GM18519 (cell line): ENCODE measurements at regions not wholly inside any gene's neighbourhood (a gene's known extent, or its start where the extent isn't known, plus 50 kb on each side); places are given as distances from the start of the nearest gene placed in this dataset.
"Not testable (repeated sequence)": the region's sequence is repeated elsewhere in the genome, so short reads cannot be mapped to it uniquely, and the experiment has no call there.

Experiments used
- ATAC-seq: cut with Tn5 transposase; IDR thresholded peaks from one replicate; pipeline ENCODE4 v1.9.1; 2021; ENCODE audit warnings: mild to moderate bottlenecking, moderate library complexity; ENCODE audit not compliant: unreplicated experiment, low FRiP score

DNA sequence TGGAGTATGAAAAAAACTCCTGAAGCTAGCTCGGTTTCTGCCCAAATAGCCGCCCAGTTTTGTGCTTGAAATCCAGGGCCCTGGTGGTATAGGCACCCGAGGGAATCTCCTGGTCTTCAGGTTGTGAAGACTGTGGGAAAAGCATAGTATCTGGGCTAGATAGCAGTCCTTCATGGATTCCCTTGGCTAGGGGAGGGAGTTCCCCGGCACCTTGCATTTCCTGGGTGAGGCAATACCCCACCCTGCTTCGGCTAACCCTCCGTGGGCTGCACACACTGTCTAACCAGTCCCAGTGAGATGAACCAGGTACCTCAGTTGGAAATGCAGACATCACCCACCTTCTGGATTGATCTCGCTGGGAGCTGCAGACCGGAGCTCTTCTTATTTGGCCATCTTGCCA is 184.5 kb upstream of the SLC35B3 start:
- ATAC-seq = no peak

DNA sequence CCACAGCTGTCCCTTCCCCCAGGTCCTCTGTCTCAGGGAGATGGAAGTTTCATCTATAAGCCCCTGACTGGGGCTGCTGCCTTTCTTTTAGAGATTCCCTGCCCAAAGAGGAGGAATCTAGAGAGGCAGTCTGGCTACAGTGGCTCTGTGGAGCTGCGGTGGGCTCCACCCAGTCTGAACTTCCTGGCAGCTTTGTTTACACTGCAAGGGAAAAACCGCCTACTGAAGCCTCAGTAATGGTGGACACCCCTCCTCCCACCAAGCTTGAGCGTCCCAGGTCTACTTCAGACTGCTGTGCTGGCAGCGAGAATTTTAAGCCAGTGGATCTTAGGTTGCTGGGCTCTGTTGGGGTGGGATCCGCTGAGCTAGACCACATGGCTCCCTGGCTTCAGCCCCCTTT is 184.1 kb upstream of the SLC35B3 start:
- ATAC-seq = not testable (repeated sequence)

DNA sequence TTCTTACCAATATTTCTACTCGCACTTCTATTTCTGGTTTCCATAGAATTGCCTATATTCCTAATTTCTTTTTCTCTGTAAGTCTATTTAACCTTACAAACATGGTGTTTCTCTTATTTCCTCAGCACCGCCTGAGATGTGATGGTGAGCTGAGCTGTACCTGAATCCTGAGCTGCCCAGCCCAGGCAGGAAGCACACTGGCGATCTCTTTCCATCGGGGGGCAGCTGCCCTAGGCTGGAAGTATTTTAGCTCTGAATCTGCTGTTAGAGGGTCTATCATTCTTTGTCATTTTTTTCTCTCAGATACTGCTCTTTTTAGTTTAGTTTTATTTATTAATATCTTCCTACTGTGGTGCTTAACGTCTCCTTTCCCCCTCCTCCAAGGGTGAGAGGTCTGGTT is 173.4 kb upstream of the SLC35B3 start:
- no peak for ATAC-seq

DNA sequence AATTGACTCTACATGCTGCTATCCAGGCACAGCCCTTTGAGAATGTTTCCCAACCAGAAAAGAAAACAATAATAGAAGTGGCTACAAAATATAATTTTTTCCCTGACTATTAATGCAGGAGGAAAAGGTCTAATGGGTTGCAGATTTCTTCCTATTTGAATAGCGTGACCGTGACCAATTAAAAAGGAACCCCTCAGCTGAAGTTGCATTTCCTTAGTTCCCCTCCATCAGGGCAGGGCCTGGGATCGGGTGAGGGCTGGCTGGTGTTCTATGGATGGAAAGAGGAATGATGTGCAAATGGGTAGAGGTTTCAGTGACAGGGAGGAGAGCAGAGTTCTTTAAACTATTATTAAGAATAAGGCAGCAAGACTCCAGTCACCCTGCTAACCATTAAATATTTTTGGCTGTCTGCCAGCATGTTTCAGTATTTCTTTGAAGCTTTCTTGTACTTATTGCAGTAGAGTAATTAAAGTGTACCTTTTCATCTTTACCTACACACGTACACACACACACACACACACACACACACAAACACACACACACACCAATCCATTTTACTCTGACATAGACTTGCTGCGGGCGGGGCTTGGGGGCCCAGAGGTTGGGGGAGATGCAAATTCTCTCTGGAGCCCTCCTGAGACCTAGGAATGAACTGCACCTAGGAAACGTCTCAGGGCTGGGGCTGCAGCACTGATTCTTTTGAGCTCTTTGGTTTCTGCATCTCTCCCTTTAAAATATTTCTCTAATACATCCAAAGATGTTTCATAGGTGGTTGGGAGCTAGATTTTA is 154.8 kb upstream of the SLC35B3 start:
- ATAC-seq = no peak

DNA sequence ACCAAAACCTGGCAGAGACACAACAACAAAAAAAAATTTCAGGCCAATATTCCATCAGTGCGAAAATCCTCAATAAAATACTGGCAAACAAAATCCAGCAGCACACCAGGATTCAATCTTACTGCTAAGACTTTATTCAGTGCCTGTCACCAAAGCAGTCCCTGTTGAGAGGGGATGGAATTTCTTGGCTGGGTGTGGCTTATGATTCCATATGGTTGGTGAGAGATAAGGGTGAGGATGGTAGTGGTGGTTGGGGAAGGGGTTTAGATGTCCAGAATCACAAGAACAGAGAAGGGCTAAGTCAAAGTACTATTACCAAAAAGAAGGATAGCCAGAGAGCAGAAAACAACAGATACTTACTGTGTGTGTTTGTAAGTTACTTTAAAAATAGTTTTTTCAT is 152.8 kb upstream of the SLC35B3 start:
- no peak for ATAC-seq

DNA sequence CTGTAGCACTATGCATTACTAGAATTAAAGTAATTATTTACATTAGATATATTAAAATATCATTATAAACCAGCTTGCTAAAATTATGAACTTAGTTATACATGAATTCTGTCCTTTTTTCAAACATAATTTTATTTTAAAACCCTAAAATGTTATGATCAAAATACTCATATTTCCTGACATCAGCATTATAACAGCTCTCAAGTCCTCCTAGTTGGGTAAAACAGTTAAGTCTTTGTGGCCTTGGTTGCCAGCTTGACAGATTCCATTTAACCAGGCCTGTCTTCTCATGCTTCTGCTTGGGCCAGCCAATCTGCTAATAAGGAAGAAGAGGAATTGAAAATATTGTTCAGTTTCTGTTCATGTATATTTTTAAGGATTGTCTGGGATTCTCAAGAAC is 147.9 kb upstream of the SLC35B3 start:
- no peak for ATAC-seq

DNA sequence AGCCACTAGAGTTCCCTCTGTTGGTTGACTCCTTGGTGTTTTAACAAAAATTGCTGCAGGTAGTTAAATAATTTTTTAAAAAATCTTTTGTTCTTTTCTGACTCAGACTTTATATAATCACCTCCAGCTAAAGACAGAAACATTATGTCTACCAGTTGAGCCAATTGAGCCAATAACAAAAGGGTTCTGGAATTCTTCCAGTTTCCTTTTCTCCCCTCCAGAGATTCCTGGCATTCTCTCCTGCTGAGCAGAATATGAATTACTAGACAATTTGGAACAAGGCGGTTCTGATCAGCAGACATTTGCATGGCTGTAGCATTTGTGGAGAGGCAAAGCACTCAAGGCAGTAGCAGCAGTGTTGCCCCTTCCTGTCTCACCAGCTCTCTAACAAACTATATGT is 144.0 kb upstream of the SLC35B3 start:
- no peak for ATAC-seq

DNA sequence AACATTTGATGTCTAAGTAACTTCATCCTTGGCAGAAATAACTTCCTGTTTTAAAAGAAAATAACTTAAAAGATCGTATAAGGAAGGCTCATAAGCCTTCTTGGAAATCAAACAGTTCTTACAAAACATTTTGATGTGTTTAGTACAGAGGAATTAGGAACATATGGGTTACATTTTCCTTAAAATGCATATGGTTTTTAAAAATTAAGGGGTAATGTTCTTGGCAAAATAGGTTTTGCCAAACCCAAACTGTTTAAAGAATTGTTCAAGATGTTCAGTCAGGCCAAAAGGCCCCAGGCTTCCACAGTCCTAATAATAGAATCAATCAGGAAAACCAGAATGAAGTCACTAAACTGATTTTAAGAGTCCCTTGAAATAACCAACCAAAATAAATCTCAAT is 142.7 kb upstream of the SLC35B3 start:
- ATAC-seq = no peak

DNA sequence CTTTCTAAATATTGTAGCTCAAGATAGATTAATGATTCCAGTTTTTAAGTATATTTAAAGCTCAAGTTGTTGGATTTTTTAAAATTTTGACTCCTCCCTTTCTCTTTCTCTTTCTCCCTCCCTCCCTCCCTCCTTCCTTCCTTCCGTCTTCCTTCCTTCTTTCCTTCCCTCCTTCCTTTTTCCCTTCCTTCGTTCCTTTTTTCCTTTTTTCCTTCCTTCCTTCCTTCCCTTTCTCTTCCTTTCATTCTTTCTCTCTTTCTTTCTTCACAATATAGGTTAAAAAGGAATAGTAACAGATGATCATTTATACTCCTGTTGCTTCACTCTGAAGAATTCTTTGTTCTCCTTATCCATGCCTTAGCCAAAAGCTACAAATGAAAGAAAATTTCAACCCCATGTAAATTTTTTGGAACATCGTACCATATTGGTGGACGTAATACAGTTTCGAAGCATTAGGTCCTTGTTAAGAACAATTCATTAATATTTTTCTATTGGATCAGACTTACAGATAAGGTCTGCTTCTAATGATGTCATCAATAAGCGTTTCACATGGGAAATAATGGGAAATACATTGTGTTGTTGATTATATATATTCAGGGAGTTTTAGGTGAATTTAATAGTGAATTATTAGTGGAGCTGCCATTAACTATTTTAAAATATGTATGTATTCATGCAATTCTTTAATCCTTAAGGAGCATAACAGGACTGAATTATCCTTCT is 139.6 kb upstream of the SLC35B3 start:
- ATAC-seq = no peak

DNA sequence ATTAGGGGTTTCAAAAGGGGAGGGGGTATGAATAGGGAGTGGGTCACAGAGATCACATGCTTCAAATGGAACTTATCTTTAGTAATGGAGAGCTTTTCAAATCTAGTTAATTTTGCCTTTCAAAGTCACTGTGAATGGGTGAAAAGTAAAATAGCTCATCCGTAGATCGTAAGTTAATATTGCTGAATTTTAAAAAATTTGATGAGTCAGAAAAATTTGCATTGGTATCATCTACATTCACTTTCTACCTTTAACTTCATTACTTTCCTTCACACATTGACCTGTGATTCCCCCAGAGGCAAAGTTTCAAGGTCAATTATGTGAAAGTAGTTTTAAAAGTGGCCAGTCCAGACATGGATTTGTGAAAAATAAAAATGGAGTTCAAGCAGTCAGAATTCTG is 139.0 kb upstream of the SLC35B3 start:
- ATAC-seq = no peak

DNA sequence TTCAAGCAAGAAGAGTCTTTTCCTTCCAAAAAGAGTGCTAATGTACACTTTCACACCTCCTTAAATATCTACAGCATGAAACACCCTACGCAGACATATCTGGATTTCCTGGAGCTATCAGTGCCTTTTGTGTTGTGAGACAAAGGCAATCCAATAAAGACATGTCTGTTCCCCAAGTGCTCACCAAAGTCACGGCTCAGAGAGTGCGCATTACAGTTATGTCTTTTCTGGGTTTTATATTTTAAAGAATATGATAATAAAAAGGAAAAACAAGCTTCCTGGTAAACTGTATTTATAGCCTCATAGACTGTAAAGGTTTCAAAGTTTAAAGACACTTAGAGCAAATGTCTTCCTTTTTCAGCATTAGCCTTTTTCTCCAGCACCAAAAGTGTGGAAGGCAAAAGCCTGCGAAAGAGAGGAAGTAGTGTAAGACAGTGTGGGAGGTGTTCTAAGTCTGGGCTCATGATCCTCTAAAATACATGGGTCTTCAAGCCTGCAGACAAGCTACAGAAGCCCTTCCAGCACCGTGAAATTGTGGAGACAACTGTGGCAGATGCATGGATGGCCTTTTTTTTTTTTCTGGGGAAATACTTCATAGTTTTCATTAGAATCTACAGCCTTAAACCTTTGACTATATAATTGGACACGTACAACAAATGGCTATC is 135.0 kb upstream of the SLC35B3 start:
- ATAC-seq = no peak

DNA sequence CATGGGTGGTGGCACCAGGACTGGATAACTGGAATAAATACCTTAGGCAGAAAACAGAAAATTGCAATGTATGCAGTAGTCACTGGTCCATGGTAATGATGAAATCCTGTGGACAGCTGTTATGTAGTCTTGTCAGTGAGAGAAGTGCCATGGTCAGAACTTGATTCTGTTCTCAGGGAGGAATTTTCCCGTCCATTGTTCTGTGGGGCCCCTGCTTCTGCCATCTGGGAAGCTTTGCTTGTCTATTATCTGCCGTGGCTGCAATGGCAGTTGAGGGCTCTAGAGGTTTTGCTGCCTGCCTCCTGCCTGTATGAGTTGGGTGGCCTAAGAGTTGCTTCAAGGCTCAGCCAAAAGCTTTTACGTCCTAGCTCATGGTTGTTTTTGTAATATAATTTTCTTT is 126.8 kb upstream of the SLC35B3 start:
- ATAC-seq = no peak

DNA sequence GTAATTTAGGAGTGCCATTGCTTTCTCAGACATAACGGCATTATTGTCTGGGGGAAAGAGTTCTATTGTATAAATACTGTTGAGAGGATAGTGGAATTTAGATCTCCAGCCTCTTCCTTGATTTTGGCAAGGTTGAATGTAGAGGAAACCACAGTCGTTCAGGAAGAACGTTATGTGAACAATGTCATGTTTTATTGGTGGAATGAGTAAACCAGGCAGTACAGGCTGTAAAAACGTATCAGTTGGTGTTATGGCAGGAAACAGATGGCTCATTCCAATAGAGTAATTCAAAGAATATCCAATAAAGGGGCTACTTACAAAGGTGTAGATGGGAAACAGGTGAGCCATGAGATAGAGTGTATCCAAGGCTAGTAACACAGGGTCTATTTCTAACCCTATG is 123.6 kb upstream of the SLC35B3 start:
- ATAC-seq = no peak

DNA sequence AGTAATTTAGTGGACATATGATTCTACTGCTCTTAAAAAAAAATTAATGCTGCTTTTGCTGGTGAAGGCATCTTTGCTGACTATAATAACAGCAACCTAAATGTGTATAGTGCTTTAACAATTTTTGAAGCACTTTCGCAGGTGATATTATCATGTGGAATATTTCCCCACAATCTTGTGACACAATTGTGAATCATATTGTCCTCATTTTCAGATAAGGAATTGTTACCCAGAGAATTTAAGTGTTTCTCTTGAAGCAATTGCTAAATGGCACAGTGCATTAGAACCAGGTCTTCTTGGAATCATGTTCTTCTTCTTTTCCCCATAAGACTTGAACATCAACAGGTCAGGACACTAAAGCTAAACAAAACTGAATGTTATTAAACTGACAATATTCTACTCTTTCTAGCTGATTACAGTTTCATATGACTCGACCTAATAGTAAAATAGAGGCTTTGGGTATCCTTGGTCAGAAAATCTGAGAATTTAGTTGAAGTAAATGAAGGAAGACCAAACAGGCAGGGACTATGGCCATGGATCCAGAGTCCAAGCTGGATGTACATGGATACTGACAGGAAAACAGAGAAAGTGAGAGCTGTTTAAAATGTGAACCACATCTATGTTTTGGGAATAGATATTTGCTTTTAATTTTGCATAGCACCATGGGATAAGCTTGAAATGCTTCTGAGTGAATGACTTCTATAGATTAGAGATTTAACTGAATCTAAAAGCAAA is 121.8 kb upstream of the SLC35B3 start:
- no peak for ATAC-seq

DNA sequence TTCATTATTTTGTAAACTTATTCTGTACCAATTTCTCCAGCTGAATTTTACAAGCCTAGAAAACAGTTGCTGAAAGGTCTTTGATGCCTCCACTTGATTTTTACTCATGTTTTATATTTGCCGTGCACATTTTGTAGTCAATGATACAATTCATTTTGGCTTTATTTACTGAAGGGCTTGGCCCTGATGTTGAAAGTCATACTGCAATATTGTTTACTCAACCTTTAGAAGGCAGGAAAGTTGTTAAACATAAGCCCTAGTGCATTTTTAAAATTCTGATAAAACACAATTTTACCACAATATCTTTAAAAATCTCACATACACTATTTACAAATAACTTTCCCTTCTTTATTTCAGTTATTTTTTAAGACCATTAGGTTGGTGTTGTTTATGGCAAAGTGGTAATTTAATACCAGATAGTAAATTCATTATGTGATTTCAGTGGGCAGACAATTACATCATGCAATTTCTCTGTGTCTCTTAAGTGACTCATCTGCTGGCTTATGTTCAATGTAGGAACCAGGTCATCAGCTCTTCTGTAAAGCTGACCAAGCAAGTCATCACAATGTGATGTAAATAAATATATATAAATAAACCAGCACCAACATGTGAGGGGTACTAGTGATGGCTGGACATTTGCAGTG is 121.1 kb upstream of the SLC35B3 start:
- ATAC-seq = no peak

DNA sequence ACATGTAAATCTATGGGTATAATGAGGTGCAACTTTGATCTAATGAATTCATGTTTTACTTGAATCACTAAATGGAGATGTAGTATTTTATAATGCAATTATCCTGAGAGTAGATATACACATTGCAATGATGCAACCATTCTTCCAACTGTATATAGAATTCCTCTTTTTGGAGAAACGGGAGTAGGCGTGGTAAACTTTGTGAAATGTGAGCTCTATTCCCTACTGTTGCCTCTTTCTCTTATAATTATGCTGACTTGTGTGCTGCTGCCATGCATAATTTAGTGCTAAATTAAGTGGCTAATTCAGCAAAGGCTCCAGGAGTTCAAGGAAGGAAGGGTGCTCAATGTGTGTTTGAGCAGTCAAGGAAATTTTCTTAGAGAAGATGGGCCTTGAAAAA is 116.6 kb upstream of the SLC35B3 start:
- no peak for ATAC-seq

DNA sequence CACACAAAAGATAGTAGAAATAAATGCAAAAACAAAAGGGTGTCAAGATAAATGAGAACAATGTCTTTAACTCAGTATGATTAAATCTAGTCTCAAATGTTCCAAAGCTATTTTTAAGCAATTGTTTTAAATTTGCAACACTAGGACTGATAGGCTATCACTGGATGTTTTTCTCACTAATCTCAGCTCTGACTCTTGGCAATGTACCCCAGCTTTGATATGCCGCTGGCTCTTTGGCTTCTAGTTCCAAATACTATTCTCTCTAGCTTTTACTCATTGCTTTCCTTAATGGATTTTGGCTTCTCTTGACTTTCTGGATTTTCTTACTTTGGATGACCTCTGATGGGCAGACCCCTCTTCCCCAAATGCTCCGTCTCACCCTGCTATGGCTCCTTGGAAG is 116.0 kb upstream of the SLC35B3 start:
- ATAC-seq = no peak

DNA sequence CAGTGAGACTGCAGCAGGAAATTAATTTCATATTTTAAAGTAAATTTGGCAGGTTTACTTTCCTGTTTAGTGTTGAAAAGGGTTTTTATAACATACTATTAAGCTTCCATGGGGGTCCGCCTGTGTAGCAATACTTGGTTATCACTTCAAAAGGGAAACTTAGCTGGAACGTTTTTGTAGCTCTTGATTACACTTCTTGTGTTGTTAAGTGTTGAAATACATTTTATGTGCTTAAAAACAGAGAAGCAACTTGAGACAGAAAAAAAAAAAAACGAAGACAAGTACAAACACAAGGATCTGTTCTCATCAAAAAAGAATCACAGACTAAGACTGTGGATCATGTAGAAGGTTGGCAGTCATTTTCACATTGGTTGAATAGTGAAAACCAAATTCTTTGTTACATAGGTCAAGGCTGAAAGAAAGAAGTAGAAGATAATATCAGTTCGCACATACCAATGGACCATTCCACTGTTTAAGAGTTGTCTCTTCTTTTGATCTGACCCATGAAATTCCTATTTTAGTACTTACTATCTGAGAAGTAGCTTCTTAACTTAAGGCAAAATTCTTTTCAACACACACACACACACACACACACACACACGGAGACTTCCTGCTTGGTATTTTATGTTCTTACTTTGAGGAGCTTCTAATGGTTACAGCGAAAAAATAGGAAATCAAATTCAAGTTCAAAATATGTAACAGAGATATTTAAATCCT is 113.9 kb upstream of the SLC35B3 start:
- no peak for ATAC-seq

DNA sequence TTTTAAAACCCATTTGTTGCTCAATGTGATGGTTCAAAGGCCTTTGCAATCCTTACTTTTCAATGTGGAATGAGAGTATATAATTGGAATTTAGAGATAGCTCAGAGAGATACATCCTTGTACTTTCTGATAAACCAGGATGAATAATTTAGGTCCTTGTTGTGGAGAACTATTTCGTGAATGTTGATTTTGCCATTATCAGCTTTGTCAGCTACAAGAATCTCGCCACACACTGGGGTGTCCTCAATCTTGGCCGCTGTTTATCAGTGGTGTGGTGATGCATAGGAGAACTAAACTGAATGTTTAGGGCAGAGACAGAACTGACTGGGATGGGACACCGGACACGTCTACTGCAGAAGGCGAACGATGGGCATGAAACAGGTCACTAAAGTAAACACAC is 111.2 kb upstream of the SLC35B3 start:
- ATAC-seq = no peak

DNA sequence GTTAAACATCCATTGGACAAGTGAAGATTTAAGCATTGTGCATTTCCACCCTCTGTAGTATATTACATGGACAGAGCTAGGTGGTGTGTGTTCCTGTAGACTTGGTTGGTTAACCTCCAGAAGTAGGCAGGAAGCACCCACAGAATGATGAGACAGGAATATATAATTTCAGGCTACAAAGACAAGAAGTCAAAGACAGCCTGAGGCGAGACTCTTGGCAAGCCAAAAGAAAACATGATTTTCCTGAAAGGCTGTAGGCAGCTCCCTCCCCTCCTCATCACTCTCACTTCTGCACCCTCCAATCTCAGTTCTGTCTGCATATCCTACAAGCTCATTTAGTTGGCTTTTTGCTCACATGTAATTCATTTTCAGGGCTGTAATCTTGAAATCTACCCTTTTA is 110.0 kb upstream of the SLC35B3 start:
- ATAC-seq = no peak
